Transverse colon (tissue), 4 donors: ENCODE measurements at regions not wholly inside any gene's neighbourhood (a gene's known extent, or its start where the extent isn't known, plus 50 kb on each side); places are given as distances from the start of the nearest gene placed in this dataset.

ENCODE experiments used
- DNase-seq: peaks from one replicate; pipeline ENCODE4 v3.0.0-alpha.2; 2019
- H3K27ac ChIP-seq, 4 donors: fragments of 200-600 bp; sonication (generic); 2 replicates each; pipeline ENCODE4 v1.5.1; 2016 to 2018; ENCODE audit warnings: inconsistent platforms in 4 of 4
- H3K27me3 ChIP-seq: fragments of 200-600 bp; sonication (generic); 2 replicates; pipeline ENCODE4 v1.5.1; 2017; ENCODE audit warnings: inconsistent platforms
- H3K36me3 ChIP-seq, 4 donors: fragments of 200-600 bp; sonication (generic); 2 replicates each; pipeline ENCODE4 v1.5.1; 2017 to 2019; ENCODE audit warnings: inconsistent platforms in 4 of 4
- H3K4me1 ChIP-seq, 4 donors: fragments of 200-600 bp; sonication (generic); 2 replicates each; pipeline ENCODE4 v1.5.1; 2017 to 2020; ENCODE audit warnings: inconsistent platforms in 4 of 4
- H3K4me3 ChIP-seq, 4 donors: fragments of 200-600 bp; sonication (generic); 1 replicate in 1 of 4; 2 replicates in 3 of 4; pipeline versions ENCODE4 v1.5.1 to v1.6.1; 2017 to 2019; ENCODE audit warnings: inconsistent platforms in 4 of 4
- H3K9me3 ChIP-seq, 2 donors: fragments of 200-600 bp; sonication (generic); 2 replicates each; pipeline ENCODE4 v1.5.1; 2017 to 2019; ENCODE audit warnings: inconsistent platforms in 2 of 2
- CTCF ChIP-seq, 5 experiments: fragments of 200-600 bp in 3 of 5; fragments of 450-650 bp in 2 of 5; sonication (generic) in 3 of 5; IDR thresholded peaks; 1 replicate in 2 of 5; 2 replicates in 3 of 5; pipeline ENCODE4 v1.5.1; 2016 to 2017; ENCODE audit warnings: antibody characterized with exemption in 5 of 5, inconsistent platforms in 3 of 5, mild to moderate bottlenecking in 2 of 5, moderate library complexity in 1 of 5
- EP300 ChIP-seq: sonication (generic); formaldehyde crosslinking; IDR thresholded peaks from one replicate; pipeline ENCODE4 v1.6.1; 2017; ENCODE audit warnings: antibody characterized with exemption, low read depth
- POLR2A ChIP-seq: fragments of 450-650 bp; IDR thresholded peaks from one replicate; pipeline ENCODE4 v1.6.1; 2016; ENCODE audit warnings: antibody characterized with exemption, mild to moderate bottlenecking, moderate library complexity
- POLR2AphosphoS5 ChIP-seq, 3 donors: sonication (generic); formaldehyde crosslinking; IDR thresholded peaks; one replicate each; pipeline ENCODE4 v1.6.1; 2016; ENCODE audit warnings: antibody characterized with exemption in 3 of 3
- WGBS, 2 donors: methylation state at CpG; one replicate each; pipeline ENCODE4 v1.1.5; 2018; ENCODE audit warnings: low coverage in 1 of 2; 5-methylcytosine and 5-hydroxymethylcytosine counted together
- in situ Hi-C, 4 donors: fragments of 200-750 bp; cut with MboI; loops; one replicate each; pipeline versions ENCODE4 v1.15.0 to v1.15.1; 2017; ENCODE audit warnings: low sequenced_read_pairs in 3 of 4, low pct_ligation_motif_present in 1 of 4, low pct_unique_long_range_greater_than_20kb in 1 of 4
- intact Hi-C: fragments of 100-400 bp; cut with DNase I; formaldehyde crosslinking; loops from one replicate; pipeline ENCODE4 v1.15.1; 2023; ENCODE audit warnings: low total_unique reads

- no peaks in the 10 kb centered on the region for H3K9me3 ChIP-seq
- no peak for DNase-seq
- no peaks in the 10 kb centered on the region for H3K27me3 ChIP-seq
- intact Hi-C loops (no loop called here), in situ Hi-C loops (no loop called here)
- no peak for TF ChIP-seq POLR2AphosphoS5 (IDR thresholded peaks at IDR 0.05)
- TF ChIP-seq POLR2A, result no peak
- TF ChIP-seq EP300, result no peak
- TF ChIP-seq CTCF (IDR thresholded peaks at IDR 0.05), result no peak
- H3K36me3 ChIP-seq, result no peaks in the 10 kb centered on the region
- H3K27ac ChIP-seq, result no peak overlapping the region
- no peaks in the 10 kb centered on the region for H3K4me1 ChIP-seq
- H3K4me3 ChIP-seq, result no peak overlapping the region
Observed at GRCh38 chr2:181770150-181770549, 89.8 kb upstream of the NEUROD1 start.

GRCh38 chr2:181771356-181771755 lies 91.0 kb upstream of the NEUROD1 start:
- Histone ChIP-seq H3K36me3 (no peaks in the 10 kb centered on the region), H3K27ac (no peak overlapping the region), H3K9me3 (no peaks in the 10 kb centered on the region), H3K4me3 (no peak overlapping the region), H3K27me3 (no peaks in the 10 kb centered on the region), H3K4me1 (no peaks in the 10 kb centered on the region)
- intact Hi-C loops, result no loop called here
- TF ChIP-seq CTCF (IDR thresholded peaks at IDR 0.05), result no peak
- DNase-seq, result no peak
- in situ Hi-C loops, result no loop called here
- 76% methylated on average over 2 of the region's 2 CpGs; no CpG with 5 or more reads in 1 of the 2 donors for WGBS, 2 donors

- no peak for TF ChIP-seq POLR2AphosphoS5 (IDR thresholded peaks at IDR 0.05)
- TF ChIP-seq POLR2A, result no peak
- no peak for TF ChIP-seq CTCF (IDR thresholded peaks at IDR 0.05)
- TF ChIP-seq EP300, result no peak
- in situ Hi-C loops, result no loop called here
- Histone ChIP-seq H3K36me3 (no peaks in the 10 kb centered on the region), H3K27ac (no peak overlapping the region), H3K9me3 (no peaks in the 10 kb centered on the region), H3K4me1 (peaks cover 0 to 1% (median 0%) of the 10 kb centered on the region in 4 donors), H3K27me3 (no peaks in the 10 kb centered on the region), H3K4me3 (no peak overlapping the region)
- DNase-seq, result no peak
- intact Hi-C loops, result no loop called here
- 84 to 85% methylated on average over 4 of the region's 4 CpGs for WGBS, 2 donors
Observed at GRCh38 chr2:181772334-181772733, 92.0 kb upstream of the NEUROD1 start.

GRCh38 chr2:181772777-181773176 lies 92.5 kb upstream of the NEUROD1 start:
- in situ Hi-C loops, result no loop called here
- no peak for DNase-seq
- no peak overlapping the region for H3K27ac ChIP-seq
- peaks cover 0 to 6% (median 2%) of the 10 kb centered on the region in 4 donors for H3K4me1 ChIP-seq
- 64 to 67% methylated on average over 1 of the region's 1 CpG for WGBS, 2 donors
- intact Hi-C loops, result no loop called here
- no peak overlapping the region for H3K4me3 ChIP-seq
- no peaks in the 10 kb centered on the region for H3K9me3 ChIP-seq
- no peak for TF ChIP-seq POLR2A
- no peak for TF ChIP-seq EP300
- no peak for TF ChIP-seq CTCF (IDR thresholded peaks at IDR 0.05)
- TF ChIP-seq POLR2AphosphoS5 (IDR thresholded peaks at IDR 0.05), result no peak
- no peaks in the 10 kb centered on the region for H3K27me3 ChIP-seq
- no peaks in the 10 kb centered on the region for H3K36me3 ChIP-seq
